GM21515 (cell line): ENCODE measurements at regions not wholly inside any gene's neighbourhood (a gene's known extent, or its start where the extent isn't known, plus 50 kb on each side); places are given as distances from the start of the nearest gene placed in this dataset.
"Not testable (repeated sequence)": the region's sequence is repeated elsewhere in the genome, so short reads cannot be mapped to it uniquely, and the experiment has no call there.

Experiments
- ATAC-seq: cut with Tn5 transposase; IDR thresholded peaks from one replicate; pipeline ENCODE4 v1.9.1; 2021; ENCODE audit not compliant: unreplicated experiment

GRCh38 chr1:9459816-9460407 is 79.4 kb upstream of the SLC25A33 start:
- ATAC-seq, result no peak

- ATAC-seq, result no peak
These were observed 73.6 kb upstream of the SLC25A33 start for GRCh38 chr1:9465640-9466039.

DNA sequence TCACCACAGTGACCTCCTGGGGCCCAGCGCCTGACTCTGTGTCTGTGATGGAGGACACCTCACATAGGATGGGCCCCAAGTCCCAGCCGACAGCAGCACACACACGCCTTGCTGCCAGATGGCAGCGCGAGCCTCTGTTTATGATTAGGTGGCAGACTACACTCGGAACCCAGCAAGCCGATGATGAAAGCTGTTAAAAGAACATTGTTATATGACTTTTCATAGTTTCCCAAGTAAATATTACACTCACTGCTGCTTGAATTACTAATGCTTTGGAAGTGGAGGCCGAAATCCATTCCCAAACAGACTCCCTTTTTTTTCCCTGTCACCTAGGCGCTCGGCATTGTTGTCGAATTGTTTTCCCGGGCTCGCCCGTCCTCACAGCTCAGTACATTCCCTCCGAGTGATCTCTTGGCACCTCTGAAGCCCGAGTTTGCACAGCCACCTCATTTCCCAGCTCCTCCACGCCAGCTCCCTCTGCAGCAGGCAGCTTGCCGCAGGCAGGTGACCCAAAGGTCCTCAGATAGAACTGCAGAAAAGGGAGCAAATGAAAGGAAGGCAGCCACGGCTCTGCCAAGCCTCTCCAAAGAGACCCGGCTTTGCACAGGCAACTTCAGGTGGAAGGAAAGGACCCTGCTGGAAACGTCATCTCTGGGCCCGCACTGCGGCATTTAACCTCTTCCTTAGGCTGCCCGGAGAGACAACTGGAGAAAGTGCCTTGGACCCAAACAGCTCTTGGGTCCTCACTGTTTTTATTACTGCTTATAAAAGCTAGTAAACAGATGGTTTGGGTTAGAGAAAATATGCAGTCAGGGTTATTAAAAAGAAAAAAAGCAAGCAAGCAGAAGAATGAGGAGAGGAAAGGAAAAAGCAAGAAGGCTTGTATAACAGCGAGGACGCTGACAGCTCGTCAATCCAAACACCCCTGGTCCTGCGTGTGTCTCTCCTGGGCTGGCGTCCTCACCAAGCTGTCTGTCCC is 72.2 kb upstream of the SLC25A33 start:
- ATAC-seq, result no peak

GRCh38 chr1:9469882-9470281 is 69.4 kb upstream of the SLC25A33 start:
- ATAC-seq, result not testable (repeated sequence)

DNA sequence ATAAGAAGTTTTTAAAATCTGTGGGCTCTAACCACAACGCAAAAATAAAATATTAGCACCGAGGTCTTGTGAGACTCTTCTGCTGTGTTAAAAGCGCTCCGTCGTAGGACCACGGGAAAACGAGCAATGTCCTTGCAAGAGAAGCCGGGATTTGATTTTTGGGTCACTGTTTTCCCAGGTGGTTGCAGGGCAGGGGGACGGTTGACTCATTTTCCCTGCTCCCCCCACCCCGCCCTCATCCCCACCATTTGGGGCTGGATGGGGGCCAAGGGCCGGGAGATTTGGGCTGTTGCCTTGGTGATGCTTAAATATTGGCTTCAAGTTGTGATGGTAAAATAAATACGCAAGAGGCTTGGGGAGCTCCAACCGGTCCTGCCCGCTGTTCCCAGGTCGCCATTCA is 67.6 kb upstream of the SLC25A33 start:
- no peak for ATAC-seq

DNA sequence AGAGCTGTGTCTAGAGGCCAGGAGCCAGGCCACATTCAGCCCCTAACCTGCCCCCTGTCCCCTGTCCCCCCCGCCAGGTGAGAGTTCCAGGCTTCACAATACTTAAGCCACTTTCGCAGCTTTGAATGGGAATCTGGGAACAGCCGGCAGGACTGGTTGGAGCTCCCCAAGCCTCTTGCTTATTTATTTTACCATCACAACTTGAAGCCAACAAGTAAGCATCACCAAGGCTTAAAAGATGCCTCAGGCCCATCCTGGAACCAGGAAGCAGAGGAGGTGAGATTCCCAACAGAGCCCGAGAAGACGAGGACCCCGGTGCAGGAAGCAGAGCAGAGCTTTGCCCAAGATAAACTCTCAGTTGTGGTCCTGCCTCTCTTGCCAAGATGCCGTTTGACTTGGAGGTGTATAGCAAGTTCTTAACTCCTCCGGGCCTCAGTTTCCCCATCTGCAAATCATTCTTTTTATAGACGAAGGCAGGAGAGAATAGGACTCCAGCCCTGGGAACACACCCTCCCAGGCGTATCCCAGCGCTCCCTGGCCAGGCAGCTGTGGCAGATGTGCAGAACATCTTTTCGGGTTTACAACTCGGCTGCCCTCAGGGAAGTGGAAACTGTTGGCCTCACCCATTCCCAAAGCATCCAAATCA is 66.8 kb upstream of the SLC25A33 start:
- ATAC-seq, result no peak

DNA sequence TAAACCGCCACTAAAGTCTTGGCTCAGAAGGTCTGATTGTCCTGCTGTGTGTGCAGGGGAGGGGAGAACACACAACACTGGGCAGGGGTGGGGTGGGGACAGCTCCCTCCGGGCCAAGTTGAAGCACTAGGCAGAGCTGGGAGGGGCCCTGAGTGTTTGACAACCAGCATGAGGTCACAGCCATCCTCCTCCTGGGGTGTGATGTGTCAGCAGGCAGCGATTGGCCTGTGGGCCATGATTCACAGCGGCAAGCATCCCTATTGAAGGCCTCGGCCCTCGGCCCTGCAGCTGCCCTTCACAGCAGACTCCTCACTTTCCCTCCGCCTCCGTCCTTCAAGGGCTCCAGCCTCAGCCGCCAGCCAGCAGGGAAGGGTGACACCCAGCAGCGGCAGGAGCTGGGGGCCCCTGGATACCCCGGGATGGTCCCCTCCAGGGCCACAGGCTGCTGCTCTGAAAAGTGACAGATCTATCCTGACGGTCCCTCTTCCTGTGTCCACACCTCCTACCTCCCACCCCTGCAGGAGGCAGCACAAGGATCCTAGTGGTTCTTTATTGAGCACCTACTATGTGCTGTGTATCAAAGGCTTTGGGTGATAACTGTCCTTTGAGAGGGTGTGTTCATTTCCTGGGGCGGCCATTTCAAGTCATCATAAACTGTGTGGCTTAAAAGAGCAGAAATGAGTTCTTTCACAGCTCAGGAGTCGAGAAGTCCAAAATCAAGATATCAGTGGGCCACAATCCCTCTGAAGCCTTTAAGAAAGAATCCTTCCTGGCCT is 66.0 kb upstream of the SLC25A33 start:
- no peak for ATAC-seq

DNA sequence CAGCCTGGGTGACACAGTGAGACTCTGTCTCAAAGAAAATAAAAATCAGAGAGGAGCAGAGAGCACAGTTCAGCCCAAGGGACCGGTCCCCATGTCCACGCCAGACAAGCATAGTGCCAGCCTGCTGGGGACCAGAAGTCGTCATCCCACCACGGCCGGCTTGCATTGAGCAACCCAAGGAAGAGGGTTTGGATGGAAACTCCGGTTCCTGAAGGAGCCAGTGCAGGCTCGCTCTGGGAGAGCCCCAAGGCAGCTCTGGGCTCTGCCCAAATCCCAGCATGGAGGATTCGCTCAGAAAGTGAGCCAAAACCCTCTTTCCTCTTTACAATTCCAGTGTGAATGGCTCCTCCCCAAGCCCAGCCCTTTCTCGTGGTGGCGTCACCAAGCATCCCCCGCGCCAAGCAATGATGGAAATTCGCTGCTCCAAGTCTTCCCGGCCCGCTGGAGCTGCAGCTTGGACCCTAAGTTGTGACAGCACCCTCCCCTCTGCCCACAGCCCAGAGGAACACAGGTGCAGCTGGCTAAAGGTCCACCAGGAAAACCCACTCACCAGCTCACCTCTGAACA is 64.1 kb upstream of the SLC25A33 start:
- no peak for ATAC-seq

GRCh38 chr1:9476790-9477463 is 62.3 kb upstream of the SLC25A33 start:
- no peak for ATAC-seq

- no peak for ATAC-seq
These were observed 61.7 kb upstream of the SLC25A33 start for GRCh38 chr1:9477535-9477934.

- ATAC-seq, result no peak
These were observed 61.2 kb upstream of the SLC25A33 start for GRCh38 chr1:9478021-9478420.

DNA sequence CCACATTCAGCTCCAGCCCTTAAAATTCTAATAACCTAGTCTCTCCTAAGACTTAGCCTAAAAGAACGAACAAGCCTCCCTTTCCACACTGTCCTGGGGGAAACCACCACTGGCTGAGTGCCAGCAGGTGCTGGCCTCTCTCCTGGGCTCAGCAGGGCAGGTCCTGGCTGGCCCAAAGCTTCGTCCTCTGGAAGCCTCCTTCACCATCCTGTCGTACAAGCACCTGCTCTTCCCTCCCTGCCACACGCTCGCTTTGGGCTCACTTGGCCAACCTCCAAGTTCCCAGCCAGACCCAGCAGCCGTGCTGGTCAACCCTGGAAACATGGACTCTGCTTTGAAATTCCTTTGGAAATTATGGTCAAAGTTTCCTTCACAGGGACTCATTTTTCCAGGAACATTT is 58.2 kb upstream of the SLC25A33 start:
- no peak for ATAC-seq

DNA sequence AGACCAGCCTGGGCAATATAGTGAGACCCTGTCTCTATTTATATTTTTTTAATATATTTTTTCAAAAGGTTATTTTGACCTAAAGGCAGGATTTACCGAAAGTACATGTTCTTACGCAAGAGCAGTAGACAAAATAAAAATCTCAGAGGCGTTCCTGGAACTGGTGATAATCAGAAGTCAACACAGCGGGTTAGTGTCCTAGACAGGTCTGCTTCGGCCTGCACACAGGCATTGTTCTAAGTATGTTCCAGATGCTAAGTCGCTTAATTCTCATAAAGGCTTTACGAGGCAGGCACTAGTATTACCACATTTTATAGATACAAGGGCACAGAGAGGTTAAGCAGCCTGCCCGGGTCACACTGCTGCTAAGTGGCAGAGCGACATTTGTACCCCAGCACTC is 56.9 kb upstream of the SLC25A33 start:
- ATAC-seq, result no peak

GRCh38 chr1:9482816-9483572 is 56.3 kb upstream of the SLC25A33 start:
- ATAC-seq, result no peak

DNA sequence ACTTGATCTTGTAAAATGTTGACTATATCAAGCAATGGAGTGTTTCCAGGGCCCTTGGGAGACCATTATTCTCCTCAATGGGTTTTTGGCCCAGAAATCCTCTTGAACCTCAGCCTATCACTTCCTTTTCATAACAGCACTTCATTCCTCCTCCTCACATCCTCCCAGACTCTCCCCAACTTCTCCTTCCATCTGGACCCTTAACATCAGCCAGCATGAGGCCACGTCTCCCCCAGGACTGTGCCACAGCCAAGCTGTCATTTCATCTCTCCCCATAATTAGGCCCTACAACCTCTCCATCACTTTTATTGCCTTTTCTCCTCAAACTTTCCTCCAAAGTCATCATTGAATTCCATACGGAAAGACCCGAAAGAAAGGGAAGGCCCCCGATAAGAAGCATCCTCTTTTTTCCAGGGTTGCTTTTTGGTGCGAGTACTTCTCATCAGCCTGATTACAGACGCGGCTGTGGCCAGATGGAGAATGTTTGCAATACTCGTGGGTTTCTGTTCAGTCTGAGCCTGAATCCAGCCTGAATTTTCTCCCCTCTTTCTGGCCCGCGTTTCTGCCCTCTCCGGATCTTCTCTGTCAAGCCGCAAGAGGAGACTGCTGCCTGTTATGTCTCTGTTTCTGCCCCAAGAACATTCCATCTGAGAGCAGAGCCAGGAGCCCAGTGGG is 52.7 kb upstream of the SLC25A33 start:
- ATAC-seq, result no peak
